ENCODE measurements at regions not wholly inside any gene's neighbourhood (a gene's known extent, or its start where the extent isn't known, plus 50 kb on each side); places are given as distances from the start of the nearest gene placed in this dataset.

- DNase-seq (ENCODE audit: low spot score) (no peak), ATAC-seq (no peak)
- TF ChIP-seq ATF1 (CRISPR knock-in tag; IDR thresholded peaks at IDR 0.05) = no peak
- no peak for TF ChIP-seq ATF2 (CRISPR knock-in tag; IDR thresholded peaks at IDR 0.05; ENCODE audit: borderline replicate concordance, low read depth)
- no peak for TF ChIP-seq OVOL2 (CRISPR knock-in tag; IDR thresholded peaks at IDR 0.05; ENCODE audit: borderline replicate concordance)
- no peak for TF ChIP-seq AR (CRISPR knock-in tag; IDR thresholded peaks at IDR 0.05)
- Mint-ChIP-seq H3K9me3 (no peaks in the 10 kb centered on the region), H3K36me3 (no peaks in the 10 kb centered on the region), H3K4me1 (no peaks in the 10 kb centered on the region), H3K27me3 (ENCODE audit: low read depth) (no peaks in the 10 kb centered on the region), H3K4me3 (no peak overlapping the region), H3K27ac (no peak overlapping the region)
- CTCF ChIA-PET = no interaction called here
- POLR2A ChIA-PET = no interaction called here
Observed at GRCh38 chr3:23002836-23003732, 200.0 kb upstream of the UBE2E2 start.

- Mint-ChIP-seq H3K36me3 (no peaks in the 10 kb centered on the region), H3K27me3 (ENCODE audit: low read depth) (no peaks in the 10 kb centered on the region), H3K4me1 (no peaks in the 10 kb centered on the region), H3K27ac (no peak overlapping the region), H3K4me3 (no peak overlapping the region), H3K9me3 (no peaks in the 10 kb centered on the region)
- no peak for TF ChIP-seq ZSCAN18 (CRISPR knock-in tag; IDR thresholded peaks at IDR 0.05)
- TF ChIP-seq NFYB (CRISPR knock-in tag; conservative IDR thresholded peaks at IDR 0.05; ENCODE audit: low read depth) = 0 out of 2 replicates have a peak, but pooled peaks have one; percentile 24
- ATAC-seq (no peak), DNase-seq (ENCODE audit: low spot score) (no peak)
- CTCF ChIA-PET = no interaction called here
- POLR2A ChIA-PET = no interaction called here
Observed at GRCh38 chr3:23003733-23004046, 199.4 kb upstream of the UBE2E2 start.

- H3K36me3 Mint-ChIP-seq = no peaks in the 10 kb centered on the region
- TF ChIP-seq ZNF671 (CRISPR knock-in tag; IDR thresholded peaks at IDR 0.05) (no peak), JAZF1 (CRISPR knock-in tag; IDR thresholded peaks at IDR 0.05) (no peak), NFYB (CRISPR knock-in tag; conservative IDR thresholded peaks at IDR 0.05; ENCODE audit: low read depth) (no peak), AFF4 (CRISPR knock-in tag; IDR thresholded peaks at IDR 0.05; ENCODE audit: borderline replicate concordance) (no peak), NR2C2 (CRISPR knock-in tag; IDR thresholded peaks at IDR 0.05) (no peak), E2F4 (CRISPR knock-in tag; IDR thresholded peaks at IDR 0.05; ENCODE audit: borderline replicate concordance, low read depth) (no peak)
- H3K9me3 Mint-ChIP-seq = peaks cover 2% of the 10 kb centered on the region
- H3K27me3 Mint-ChIP-seq (ENCODE audit: low read depth) = no peaks in the 10 kb centered on the region
- H3K4me3 Mint-ChIP-seq = no peak overlapping the region
- ChIA-PET POLR2A (no interaction called here), CTCF (no interaction called here)
- no peak overlapping the region for H3K27ac Mint-ChIP-seq
- H3K4me1 Mint-ChIP-seq = no peaks in the 10 kb centered on the region
- DNase-seq (ENCODE audit: low spot score) (no peak), ATAC-seq (no peak)
Observed at GRCh38 chr3:23004971-23005370, 198.2 kb upstream of the UBE2E2 start.

Data from WTC11 (cell line).